ENCODE measurements at regions not wholly inside any gene's neighbourhood (a gene's known extent, or its start where the extent isn't known, plus 50 kb on each side); places are given as distances from the start of the nearest gene placed in this dataset.

GRCh38 chr15:95565690-95566089, 764.8 kb upstream of the NR2F2 start:
- TF ChIP-seq EZH2 (IDR thresholded peaks at IDR 0.05; ENCODE audit: borderline replicate concordance, low read depth, low read length, severe bottlenecking) (no peak), CTCF (IDR thresholded peaks at IDR 0.05; ENCODE audit: borderline replicate concordance, extremely low read depth, low read length, poor library complexity, severe bottlenecking) (no peak)
